Upper lobe of right lung (tissue), 1 donor: ENCODE measurements at regions not wholly inside any gene's neighbourhood (a gene's known extent, or its start where the extent isn't known, plus 50 kb on each side); places are given as distances from the start of the nearest gene placed in this dataset.

Source experiments
- ATAC-seq: fragments of 200-7000 bp; cut with Tn5 transposase; one replicate; pipeline ENCODE4 v1.9.1; 2020; ENCODE audit warnings: mild to moderate bottlenecking, moderate library complexity
- DNase-seq: peaks from one replicate; pipeline ENCODE4 v3.0.0-alpha.2; 2020
- H3K27ac ChIP-seq: fragments of 200-600 bp; one replicate; pipeline ENCODE4 v1.8.0; 2022
- H3K27me3 ChIP-seq: fragments of 200-600 bp; one replicate; pipeline ENCODE4 v1.8.0; 2022; ENCODE audit warnings: mild to moderate bottlenecking
- H3K36me3 ChIP-seq: fragments of 200-600 bp; one replicate; pipeline ENCODE4 v1.8.0; 2022
- H3K4me1 ChIP-seq: fragments of 200-600 bp; one replicate; pipeline ENCODE4 v1.8.0; 2022
- H3K4me3 ChIP-seq: fragments of 200-600 bp; one replicate; pipeline ENCODE4 v1.8.0; 2022; ENCODE audit warnings: mild to moderate bottlenecking
- H3K9me3 ChIP-seq: fragments of 200-600 bp; one replicate; pipeline ENCODE4 v1.8.0; 2022
- CTCF ChIP-seq: fragments of 200-600 bp; IDR thresholded peaks from one replicate; pipeline ENCODE4 v1.8.0; 2022; ENCODE audit warnings: antibody characterized with exemption
- intact Hi-C: fragments of 100-400 bp; cut with DNase I; formaldehyde crosslinking; loops from one replicate; pipeline ENCODE4 v1.11.0; 2022
- donor health status: DM: no; HTN: yes; CAD: no; lungs with severe emphysema.

GRCh38 chr14:34247605-34248004, 214.4 kb downstream of the SPTSSA start:
- ATAC-seq = no peak

GRCh38 chr14:34246206-34246605, 215.8 kb downstream of the SPTSSA start:
- intact Hi-C loops = no loop called here
- ATAC-seq (no peak), DNase-seq (no peak)
- H3K27me3 ChIP-seq = no peaks in the 10 kb centered on the region
- no peak overlapping the region for H3K4me3 ChIP-seq
- no peaks in the 10 kb centered on the region for H3K4me1 ChIP-seq
- no peak overlapping the region for H3K27ac ChIP-seq
- no peaks in the 10 kb centered on the region for H3K9me3 ChIP-seq
- no peak for TF ChIP-seq CTCF
- H3K36me3 ChIP-seq = no peaks in the 10 kb centered on the region

More at GRCh38 chr14:34247605-34248004, 214.4 kb downstream of the SPTSSA start:
- Histone ChIP-seq H3K27ac (no peak overlapping the region), H3K27me3 (no peaks in the 10 kb centered on the region), H3K36me3 (no peaks in the 10 kb centered on the region), H3K4me3 (no peak overlapping the region), H3K9me3 (no peaks in the 10 kb centered on the region), H3K4me1 (no peaks in the 10 kb centered on the region)
- no peak for DNase-seq
- intact Hi-C loops = no loop called here
- no peak for TF ChIP-seq CTCF

GRCh38 chr14:34243401-34243800, 218.6 kb downstream of the SPTSSA start:
- TF ChIP-seq CTCF = no peak
- Histone ChIP-seq H3K36me3 (no peaks in the 10 kb centered on the region), H3K9me3 (no peaks in the 10 kb centered on the region), H3K27ac (no peak overlapping the region), H3K4me3 (no peak overlapping the region), H3K27me3 (peaks cover 3% of the 10 kb centered on the region), H3K4me1 (no peaks in the 10 kb centered on the region)
- ATAC-seq = no peak
- no peak for DNase-seq
- intact Hi-C loops = no loop called here

- TF ChIP-seq CTCF = no peak
- H3K27ac ChIP-seq = no peak overlapping the region
- DNase-seq = no peak
- no peaks in the 10 kb centered on the region for H3K4me1 ChIP-seq
- H3K4me3 ChIP-seq = no peak overlapping the region
- intact Hi-C loops = no loop called here
- peaks cover 3% of the 10 kb centered on the region for H3K27me3 ChIP-seq
- H3K36me3 ChIP-seq = no peaks in the 10 kb centered on the region
- no peak for ATAC-seq
- no peaks in the 10 kb centered on the region for H3K9me3 ChIP-seq
These were observed 219.0 kb downstream of the SPTSSA start for GRCh38 chr14:34243001-34243400.

GRCh38 chr14:34241185-34241711, 220.8 kb downstream of the SPTSSA start:
- DNase-seq (no peak), ATAC-seq (no peak)
- H3K27me3 ChIP-seq = peaks cover 3% of the 10 kb centered on the region
- no peaks in the 10 kb centered on the region for H3K36me3 ChIP-seq
- intact Hi-C loops = no loop called here
- no peak overlapping the region for H3K27ac ChIP-seq
- TF ChIP-seq CTCF = no peak
- H3K9me3 ChIP-seq = no peaks in the 10 kb centered on the region
- H3K4me1 ChIP-seq = no peaks in the 10 kb centered on the region
- H3K4me3 ChIP-seq = no peak overlapping the region

- Histone ChIP-seq H3K27me3 (peaks cover 3% of the 10 kb centered on the region), H3K36me3 (no peaks in the 10 kb centered on the region), H3K4me1 (no peaks in the 10 kb centered on the region), H3K9me3 (no peaks in the 10 kb centered on the region), H3K4me3 (no peak overlapping the region), H3K27ac (no peak overlapping the region)
- no peak for DNase-seq
- no peak for ATAC-seq
- intact Hi-C loops = no loop called here
- TF ChIP-seq CTCF = no peak
These were observed 223.4 kb downstream of the SPTSSA start for GRCh38 chr14:34238610-34239009.
